NCI-H1105 (cell line): ENCODE measurements at regions not wholly inside any gene's neighbourhood (a gene's known extent, or its start where the extent isn't known, plus 50 kb on each side); places are given as distances from the start of the nearest gene placed in this dataset.
A peak's percentile ranks its signal among the peaks of the same experiment; 100 is the strongest.
"Not testable (repeated sequence)": the region's sequence is repeated elsewhere in the genome, so short reads cannot be mapped to it uniquely, and the experiment has no call there.

ENCODE experiments used
- DNase-seq: peaks from one replicate; lab custom pipeline; 2025; lab: John Stamatoyannopoulos, UW

GRCh38 chr4:125750828-125751466 is 436.2 kb downstream of the FAT4 start:
- DNase-seq: no peak

- no peak for DNase-seq
Observed at GRCh38 chr4:125758438-125758837, 443.7 kb downstream of the FAT4 start.

- no peak for DNase-seq
Observed at GRCh38 chr4:125760201-125760819, 445.6 kb downstream of the FAT4 start.

GRCh38 chr4:125760956-125761355 is 446.2 kb downstream of the FAT4 start:
- DNase-seq: no peak

- no peak for DNase-seq
Observed at GRCh38 chr4:125762537-125762936, 447.8 kb downstream of the FAT4 start.

- no peak for DNase-seq
Observed at GRCh38 chr4:125765941-125766340, 451.2 kb downstream of the FAT4 start.

GRCh38 chr4:125770814-125771398 is 456.2 kb downstream of the FAT4 start:
- no peak for DNase-seq

- DNase-seq: no peak
Observed at GRCh38 chr4:125772680-125773079, 457.9 kb downstream of the FAT4 start.

GRCh38 chr4:125773502-125773901 is 458.7 kb downstream of the FAT4 start:
- no peak for DNase-seq

GRCh38 chr4:125773931-125774330 is 459.2 kb downstream of the FAT4 start:
- DNase-seq: no peak

GRCh38 chr4:125776146-125776545 is 461.4 kb downstream of the FAT4 start:
- DNase-seq: no peak

GRCh38 chr4:125780164-125780563 is 465.4 kb downstream of the FAT4 start:
- DNase-seq: no peak

- no peak for DNase-seq
Observed at GRCh38 chr4:125780747-125781146, 466.0 kb downstream of the FAT4 start.

GRCh38 chr4:125781651-125782050 is 466.9 kb downstream of the FAT4 start:
- no peak for DNase-seq

GRCh38 chr4:125784741-125785140 is 470.0 kb downstream of the FAT4 start:
- DNase-seq: no peak

- no peak for DNase-seq
Observed at GRCh38 chr4:125787707-125788106, 473.0 kb downstream of the FAT4 start.

GRCh38 chr4:125789023-125789422 is 474.3 kb downstream of the FAT4 start:
- no peak for DNase-seq

- DNase-seq: no peak
Observed at GRCh38 chr4:125791896-125792295, 477.1 kb downstream of the FAT4 start.

GRCh38 chr4:125794989-125795388 is 480.2 kb downstream of the FAT4 start:
- DNase-seq: no peak

- DNase-seq: peak; percentile 19
Observed at GRCh38 chr4:125796138-125796537, 481.4 kb downstream of the FAT4 start.

- DNase-seq: not testable (repeated sequence)
Observed at GRCh38 chr4:125797621-125798020, 482.9 kb downstream of the FAT4 start.

- DNase-seq: no peak
Observed at GRCh38 chr4:125801373-125801772, 486.6 kb downstream of the FAT4 start.

- DNase-seq: no peak
Observed at GRCh38 chr4:125801924-125802323, 487.2 kb downstream of the FAT4 start.

- no peak for DNase-seq
Observed at GRCh38 chr4:125808022-125808421, 493.3 kb downstream of the FAT4 start.
